Stimulated activated CD8-positive, alpha-beta memory T cell treated with anti-CD3 and anti-CD28 coated beads, Interleukin-15, amount 100 ng/mL, for 1 hour (primary cell): ENCODE measurements at regions not wholly inside any gene's neighbourhood (a gene's known extent, or its start where the extent isn't known, plus 50 kb on each side); places are given as distances from the start of the nearest gene placed in this dataset.
"Not testable (repeated sequence)": the region's sequence is repeated elsewhere in the genome, so short reads cannot be mapped to it uniquely, and the experiment has no call there.

Experiments used
- DNase-seq: peaks from one replicate; pipeline ENCODE4 v3.0.0-alpha.2; 2020; ENCODE audit warnings: low read depth

DNA sequence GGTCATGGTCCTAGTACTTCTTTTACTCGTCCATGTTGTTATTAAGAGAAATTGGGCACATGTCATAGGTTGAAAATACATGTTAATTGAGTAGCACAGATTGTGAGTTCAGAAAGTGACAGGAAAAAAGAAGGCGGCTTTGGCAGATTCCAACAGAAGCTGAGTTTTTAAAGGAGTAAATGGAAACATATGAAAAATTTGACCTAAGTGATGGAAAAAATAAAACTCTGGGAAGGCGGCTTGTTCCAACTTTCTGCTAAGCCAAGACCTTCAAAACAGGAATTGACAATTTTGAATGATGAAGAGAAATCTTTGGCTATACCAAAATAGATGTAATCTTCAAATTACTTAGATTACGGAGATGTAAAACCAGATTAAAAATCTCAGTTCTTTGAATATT, 868.0 kb downstream of the EPHA4 start:
- DNase-seq, result no peak

DNA sequence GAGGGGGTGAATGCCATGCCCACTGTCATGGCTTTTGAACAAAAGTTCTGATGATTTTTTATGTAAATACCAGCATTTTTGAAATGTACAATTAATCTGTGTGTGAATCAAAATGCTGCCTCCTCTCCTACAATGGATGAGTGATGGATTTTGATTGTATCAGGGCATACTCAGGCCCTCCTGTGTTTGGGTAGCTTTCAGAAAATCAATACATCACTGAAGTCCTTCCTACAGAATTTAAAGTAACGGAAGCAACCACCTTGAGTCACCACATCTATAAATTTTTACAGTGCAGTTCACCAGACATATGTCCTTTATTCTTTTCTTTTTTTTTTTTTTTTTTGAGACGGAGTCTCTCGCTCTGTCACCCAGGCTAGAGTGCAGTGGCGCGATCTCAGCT, 867.3 kb downstream of the EPHA4 start:
- no peak for DNase-seq

DNA sequence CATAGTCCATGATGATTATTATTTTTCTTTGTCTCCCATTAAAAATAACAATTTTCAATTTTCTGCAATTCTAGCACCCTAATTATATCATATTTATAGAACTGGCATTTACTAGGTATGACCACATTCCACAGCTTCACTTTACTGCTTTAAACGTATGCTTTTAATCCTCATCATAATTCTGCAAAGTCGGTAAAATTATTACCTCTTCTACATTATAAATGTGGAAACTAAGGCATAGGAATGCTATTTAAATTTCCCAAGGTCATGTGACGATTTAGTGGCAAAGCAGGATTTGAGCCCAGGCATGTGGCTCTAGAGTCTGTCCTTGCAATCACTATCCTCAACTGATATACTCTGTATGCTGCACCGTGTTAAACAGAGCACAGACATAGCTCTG, 866.4 kb downstream of the EPHA4 start:
- no peak for DNase-seq

- DNase-seq, result no peak
Observed at GRCh38 chr2:220707261-220707660, 864.8 kb downstream of the EPHA4 start.

GRCh38 chr2:220708366-220708765, 863.7 kb downstream of the EPHA4 start:
- no peak for DNase-seq

DNA sequence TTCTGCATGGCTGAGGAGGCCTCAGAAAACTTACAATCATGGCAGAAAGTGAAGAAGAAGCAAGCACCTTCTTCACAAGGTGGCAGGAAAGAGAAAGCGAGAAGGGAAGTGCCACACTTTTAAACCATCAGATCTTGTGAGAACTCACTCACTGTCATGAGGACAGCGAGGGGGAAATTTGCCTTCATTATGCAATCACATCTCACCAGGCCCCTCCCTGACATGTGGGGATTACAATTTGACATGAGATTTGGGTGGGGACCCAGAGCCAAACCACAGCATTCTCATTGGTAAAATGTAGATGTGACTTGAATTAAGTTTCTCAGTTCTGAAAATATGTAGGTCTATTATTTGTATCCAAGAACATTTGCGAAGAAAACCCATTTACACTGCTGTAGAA, 854.8 kb downstream of the EPHA4 start:
- DNase-seq, result no peak

GRCh38 chr2:220736778-220737177, 835.3 kb downstream of the EPHA4 start:
- DNase-seq, result no peak

GRCh38 chr2:220743203-220743602, 828.9 kb downstream of the EPHA4 start:
- no peak for DNase-seq

DNA sequence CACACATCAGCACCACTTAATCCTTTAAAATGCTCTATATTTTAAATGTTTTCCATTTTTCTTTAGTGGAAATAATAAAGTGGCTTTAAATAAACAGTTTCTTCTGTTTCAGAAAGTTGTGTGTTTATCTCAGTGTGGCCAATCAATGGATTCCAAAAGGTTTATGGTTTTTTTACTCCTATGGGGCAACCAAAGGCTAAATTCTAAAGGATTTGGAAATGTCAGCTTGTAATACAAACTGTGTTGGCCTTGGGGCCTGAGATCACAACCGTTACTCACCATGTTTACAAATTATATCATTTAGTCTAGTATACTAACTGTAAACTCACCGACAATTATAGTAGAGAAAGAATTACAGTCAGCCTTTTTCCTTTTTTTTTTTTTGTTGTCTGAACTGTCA, 827.2 kb downstream of the EPHA4 start:
- no peak for DNase-seq

DNA sequence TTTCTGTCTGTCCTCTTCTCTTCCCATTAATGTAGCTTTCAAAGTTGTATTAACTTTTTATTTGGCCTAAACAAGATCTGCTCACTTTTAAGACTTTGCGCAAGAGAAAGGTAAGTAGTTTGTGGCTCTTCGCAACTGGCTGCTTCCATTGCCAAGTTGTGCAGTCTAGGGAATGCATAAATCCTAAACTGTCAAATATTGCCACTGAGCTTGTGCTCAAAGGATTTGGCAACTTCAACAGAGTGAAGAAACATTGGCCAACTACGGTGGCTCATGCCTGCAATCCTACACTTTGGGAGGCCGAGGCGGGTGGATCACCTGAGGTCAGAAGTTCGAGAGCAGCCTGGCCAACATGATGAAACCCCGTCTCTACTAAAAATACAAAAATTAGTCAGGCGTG, 826.4 kb downstream of the EPHA4 start:
- no peak for DNase-seq

GRCh38 chr2:220747736-220748135, 824.4 kb downstream of the EPHA4 start:
- no peak for DNase-seq

DNA sequence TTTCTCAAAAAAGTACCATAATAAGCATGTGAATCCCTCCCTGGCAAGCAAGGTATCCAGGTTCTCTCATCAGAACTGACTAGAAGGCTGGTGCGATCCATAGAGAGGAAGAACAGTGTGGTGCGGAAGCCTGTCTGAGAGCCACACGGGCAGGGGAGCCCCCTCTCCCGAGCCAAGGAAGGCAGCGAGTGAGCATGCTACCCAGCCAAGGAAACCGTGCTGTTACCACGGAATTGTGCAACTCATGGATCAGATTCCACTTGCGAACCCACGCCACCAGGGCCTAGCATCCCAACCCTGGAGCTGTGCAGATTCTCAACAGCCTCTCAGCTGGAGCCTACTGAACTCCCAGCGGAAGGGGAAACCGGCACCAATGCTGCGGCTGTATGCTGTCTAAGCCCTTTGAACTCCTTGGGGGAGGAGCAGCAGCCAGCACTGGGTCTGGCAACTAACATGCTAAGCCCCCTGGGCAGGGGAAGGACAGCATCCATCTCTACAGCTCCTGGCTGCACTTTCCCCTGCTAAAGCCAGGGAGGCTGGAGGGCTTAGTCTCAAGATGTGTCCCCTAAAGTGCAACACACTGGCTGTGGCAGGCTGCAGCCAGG, 823.1 kb downstream of the EPHA4 start:
- no peak for DNase-seq

GRCh38 chr2:220753486-220753885, 818.6 kb downstream of the EPHA4 start:
- no peak for DNase-seq

DNA sequence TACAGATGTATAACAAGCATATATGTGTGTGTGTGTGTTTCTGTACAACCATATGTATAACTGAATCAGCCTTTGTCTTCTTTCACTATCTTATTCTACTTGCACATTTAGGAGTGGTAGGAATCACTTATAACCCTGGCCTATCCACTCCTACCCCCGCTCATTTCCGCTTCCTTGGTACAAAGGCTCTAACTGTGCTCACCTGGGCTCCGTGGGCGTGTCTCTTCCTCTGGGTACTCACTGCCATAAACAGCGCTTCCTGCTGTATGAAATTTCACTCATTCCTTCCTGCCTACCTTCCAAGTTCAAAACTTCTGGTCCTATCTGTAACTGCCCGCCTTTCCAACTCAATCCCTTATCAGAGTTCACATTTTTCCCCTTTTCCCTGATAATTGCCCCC, 815.5 kb downstream of the EPHA4 start:
- no peak for DNase-seq

DNA sequence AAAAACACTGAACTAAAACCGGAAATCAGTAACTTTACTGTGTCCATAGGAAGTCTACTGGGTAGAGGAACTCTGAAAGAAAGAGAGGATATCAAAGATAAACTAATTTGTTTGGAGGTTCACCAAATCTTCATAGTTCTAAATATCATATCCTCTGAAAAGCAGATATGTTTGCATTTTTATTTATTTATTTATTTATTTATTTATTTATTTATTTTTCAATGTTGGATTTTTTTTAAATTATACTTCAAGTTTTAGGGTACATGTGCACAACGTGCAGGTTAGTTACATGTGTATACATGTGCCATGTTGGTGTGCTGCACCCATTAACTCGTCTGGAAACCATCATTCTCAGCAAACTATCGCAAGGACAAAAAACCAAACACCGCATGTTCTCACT, 813.7 kb downstream of the EPHA4 start:
- not testable (repeated sequence) for DNase-seq

DNA sequence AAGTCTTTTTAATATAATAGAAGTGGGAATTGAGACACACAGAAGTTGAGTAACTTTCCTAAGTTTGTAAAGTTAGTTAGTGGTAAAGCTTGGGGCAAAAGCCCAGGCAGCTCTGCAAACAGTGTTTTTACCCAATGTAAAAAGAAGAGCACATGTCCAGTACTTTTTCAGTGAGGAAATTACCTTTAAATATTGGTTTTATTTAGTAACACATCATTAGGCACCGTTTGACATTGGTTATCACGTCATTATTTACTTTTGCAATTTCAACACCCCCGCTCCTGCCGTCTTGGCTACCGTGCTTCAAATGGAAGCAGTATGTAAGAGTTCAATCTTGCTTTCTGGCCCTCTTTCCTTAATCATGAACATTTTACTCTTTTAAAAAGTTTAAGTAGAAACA, 807.9 kb downstream of the EPHA4 start:
- DNase-seq, result no peak

DNA sequence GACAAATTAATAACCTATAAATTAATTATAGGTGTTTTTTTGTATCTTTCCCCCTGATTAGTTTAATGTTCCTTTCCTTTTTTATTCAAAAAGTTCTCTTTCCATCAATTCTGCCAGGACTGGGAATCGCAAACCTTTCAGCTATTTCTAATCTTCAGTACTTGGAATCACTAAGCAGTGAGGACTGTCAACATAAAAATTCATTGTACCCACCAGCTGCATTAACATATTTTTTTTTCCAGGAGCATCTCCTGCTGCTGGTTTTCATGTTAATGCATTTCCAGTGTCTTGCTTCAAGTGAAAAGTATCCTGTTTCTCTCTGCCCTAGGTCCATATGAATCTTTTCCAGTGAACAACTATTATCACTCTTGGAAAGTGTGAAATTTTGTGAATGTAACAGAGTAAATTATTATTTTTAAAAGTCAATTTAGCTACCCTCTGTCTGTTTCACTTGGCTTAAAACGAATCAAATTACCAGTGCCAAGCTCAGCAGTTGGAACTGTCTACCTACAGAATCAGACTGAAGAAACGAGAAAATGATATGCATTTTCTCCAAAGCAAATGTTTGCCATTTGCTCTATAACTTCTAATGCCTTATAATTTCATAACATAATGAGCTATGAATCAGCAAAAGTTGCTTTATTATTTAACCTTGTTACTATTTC, 804.4 kb downstream of the EPHA4 start:
- DNase-seq, result no peak

DNA sequence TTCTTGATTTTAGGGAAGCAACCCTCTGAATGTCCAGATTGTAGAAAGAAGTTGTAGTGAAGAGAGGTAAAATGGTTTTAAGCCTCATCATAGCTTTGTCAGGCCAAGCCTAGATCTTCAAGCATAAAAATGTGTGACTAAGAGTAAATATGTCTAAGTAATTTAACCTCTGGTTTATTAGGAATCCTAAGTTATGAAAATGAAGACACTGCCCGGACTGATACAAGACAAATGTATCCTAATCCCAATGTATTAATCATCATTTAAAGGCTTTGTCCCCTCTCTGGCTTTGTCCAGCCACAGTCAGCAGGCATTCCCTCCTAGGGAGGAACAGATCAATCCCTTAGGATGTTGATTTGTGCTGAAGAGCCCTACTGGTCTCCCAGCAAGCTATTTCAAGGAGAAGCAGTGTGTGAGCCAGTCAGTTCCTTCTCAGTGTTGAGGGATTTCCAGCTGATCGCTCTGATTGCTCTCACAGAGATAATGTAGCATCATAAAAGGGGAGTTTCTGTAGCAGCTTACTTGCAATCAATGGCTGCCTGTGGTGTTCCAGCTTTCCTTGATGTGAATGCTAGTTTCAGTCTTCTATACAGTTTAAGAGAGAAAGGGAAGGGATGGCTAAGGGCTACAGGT, 796.1 kb downstream of the EPHA4 start:
- no peak for DNase-seq

- DNase-seq, result not testable (repeated sequence)
Observed at GRCh38 chr2:220779076-220779475, 793.0 kb downstream of the EPHA4 start.

DNA sequence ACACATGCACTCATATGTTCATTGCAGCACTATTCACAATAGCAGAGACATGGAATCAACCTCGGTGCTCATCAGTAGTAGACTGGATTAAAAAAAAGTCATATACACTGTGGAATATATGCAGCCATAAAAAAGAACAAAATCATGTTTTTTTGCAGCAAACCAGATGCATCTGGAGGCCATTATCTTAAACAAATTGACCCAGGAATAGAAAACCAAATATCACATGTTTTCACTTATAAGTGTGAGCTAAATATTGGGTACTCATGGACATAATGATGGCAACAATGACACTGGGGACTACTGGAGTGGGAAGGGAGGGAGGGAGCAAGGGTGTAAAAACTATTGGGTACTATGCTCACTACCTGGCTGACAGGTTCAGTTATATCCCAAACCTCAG, 792.6 kb downstream of the EPHA4 start:
- no peak for DNase-seq

DNA sequence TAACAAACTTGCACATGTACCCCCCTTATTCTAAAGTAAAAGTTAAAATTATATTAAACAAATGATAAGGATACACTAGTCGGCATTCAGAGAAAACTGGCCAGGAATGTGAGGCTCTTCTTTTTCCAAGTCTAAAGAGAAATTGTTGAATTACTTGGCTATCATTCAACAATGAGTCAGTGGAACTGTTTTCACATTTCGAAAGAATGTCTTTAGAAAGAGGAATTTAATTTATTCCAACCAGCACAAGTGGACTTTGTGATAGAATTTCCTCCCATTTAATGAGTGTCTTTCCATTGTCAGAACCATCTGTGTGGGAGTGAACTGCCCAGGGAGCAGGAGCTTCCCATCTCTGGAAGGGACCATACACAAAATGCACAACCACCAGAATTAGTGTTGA, 792.2 kb downstream of the EPHA4 start:
- no peak for DNase-seq

- no peak for DNase-seq
Observed at GRCh38 chr2:220781622-220782241, 790.4 kb downstream of the EPHA4 start.

DNA sequence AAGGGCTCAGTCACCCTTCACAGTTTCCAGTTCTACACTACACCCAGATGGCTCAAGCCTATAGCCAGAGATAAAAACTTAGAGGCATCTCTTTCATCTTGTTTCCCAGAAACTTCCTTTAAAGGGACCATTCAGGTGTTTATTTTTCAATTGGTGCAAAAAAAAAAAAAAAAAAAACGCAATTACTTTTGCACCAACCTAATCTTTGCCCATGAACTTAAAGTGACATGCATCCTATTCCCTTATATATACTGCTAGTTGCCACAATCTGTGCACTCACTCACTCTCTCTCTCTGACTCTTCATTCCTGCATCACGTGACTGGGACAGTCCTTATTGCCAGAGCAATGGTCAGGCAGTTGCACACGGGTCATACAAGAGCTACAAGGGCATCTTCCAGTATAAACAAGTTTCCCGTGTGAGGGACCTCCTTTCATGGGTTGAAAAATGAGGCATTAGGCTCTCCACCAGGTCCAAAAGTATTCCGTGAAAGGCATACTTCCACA, 789.4 kb downstream of the EPHA4 start:
- no peak for DNase-seq
